GM19240 (cell line): ENCODE measurements at regions not wholly inside any gene's neighbourhood (a gene's known extent, or its start where the extent isn't known, plus 50 kb on each side); places are given as distances from the start of the nearest gene placed in this dataset.
"Not testable (repeated sequence)": the region's sequence is repeated elsewhere in the genome, so short reads cannot be mapped to it uniquely, and the experiment has no call there.

Experiments used
- DNase-seq: peaks from one replicate; pipeline ENCODE4 v3.0.0; 2011; ENCODE audit warnings: low spot score; ENCODE audit not compliant: insufficient read length

DNA sequence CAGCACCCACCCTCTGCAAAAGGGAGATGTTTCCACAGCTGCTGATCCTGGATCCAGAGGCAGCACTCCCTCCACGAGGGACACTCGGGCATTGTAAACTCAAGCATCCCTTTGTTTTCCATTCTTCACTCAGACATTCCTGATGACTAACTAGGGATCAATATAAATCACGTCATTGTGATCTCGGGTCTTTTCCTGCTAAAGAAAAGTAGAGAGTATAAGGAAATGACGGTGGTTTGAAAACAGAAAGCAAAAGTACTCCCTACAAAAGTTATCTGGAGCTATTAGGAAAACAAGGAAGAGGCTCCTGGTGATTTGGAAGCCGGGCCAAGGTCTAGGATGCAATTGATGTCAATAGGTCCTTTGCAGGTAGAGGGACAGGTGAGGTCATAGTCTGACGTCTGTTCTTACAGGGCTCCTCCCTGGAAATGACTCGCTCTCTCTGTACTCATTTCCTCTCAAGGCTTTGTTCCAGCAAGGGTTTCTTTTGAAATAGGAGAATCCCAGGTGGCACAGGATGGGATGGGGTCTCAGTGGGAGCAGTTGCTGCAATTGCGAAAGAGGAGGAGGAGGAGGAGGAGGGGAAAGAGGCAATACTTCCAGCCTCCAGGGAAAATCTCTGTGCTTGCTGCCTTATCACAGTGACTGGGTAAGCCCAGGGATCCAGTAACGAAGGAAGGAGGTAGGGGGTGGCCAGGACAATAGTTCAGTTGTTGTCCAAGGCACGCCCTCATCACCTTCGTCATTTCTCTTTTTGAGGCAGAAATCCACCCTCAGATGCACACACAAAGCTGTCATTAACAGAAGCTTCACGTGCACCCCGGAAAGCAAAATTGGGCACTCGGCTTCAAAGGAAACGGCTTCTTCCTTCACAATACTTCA lies 222.8 kb downstream of the LY86 start:
- DNase-seq = no peak

DNA sequence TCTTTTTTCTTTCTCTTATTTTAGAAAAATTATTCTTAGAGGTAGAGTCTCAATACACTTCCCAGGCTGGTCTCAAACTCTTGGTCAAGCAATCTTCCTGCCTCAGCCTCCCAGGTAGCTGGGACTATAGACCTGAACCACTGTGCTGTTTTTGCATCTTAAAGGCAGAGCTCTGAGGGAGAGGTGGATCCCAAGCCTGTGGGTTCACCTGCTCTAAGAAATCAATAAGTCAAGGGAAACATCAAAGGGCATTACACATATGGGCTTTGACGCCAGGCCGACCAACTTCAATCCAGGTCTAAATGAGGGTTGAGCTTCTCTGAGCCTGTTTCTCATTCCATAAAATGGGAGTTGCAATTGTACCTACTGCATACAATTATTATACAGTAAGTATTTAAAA lies 223.9 kb downstream of the LY86 start:
- no peak for DNase-seq

DNA sequence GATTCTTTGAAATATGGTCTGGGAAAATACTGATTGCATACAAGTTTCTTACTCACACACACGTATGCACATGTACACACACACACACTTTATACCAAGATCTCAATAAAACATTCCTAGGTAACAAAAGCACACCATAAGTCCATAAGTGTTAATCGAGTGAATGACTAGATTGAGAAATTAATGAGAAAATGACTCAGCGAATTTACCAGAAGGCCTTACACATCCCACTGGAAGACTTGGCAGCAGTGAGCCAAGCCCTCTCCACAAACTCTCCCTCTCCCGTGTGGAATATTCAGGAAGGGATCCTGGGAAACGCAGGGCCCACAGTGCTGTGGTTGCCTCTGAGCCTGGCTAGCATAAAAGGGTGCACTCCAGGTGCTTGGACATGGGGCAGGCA lies 227.2 kb downstream of the LY86 start:
- DNase-seq = no peak

DNA sequence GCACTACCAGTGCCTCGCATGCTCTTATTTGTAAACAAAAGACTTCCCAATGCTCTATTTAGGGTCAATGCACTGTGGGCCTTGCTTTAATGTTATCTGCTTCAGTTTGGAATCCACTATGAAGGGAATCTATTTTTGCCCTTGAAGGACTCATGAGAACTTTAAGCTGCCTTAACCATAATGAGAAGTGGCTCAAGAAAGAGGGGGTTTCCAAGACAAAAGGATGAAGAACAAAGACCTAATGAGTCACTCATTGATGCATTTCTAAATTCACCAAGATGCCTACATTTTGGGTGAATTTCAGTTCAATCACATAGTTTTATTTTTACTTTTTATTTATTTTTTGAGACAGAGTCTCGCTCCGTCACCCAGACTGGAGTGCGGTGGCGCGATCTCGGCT lies 228.2 kb downstream of the LY86 start:
- DNase-seq = no peak

DNA sequence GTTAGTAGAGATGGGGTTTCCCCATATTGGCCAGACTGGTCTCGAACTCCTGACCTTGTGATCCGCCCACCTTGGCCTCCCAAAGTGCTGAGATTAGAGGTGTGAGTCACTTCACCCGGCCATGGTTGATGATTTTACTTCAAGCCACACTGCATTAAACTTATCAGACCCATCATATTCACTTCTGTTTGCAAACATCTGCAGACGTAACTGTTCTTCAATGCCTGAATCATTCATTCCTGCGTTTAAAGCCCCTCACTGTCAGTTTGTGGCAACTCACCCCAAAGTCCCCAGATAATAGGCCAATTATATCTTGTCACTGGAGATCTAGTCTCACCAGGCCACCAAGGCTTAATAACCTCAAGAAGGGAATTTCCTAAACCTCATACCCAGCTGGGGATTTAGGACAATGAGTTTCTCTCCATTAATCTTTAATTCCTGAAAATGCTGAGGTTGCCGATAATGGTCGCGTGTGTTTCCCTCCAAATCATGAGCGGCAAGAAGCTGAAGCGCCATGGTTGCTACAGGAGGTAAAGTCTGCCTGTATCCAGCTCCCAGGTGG lies 229.6 kb downstream of the LY86 start:
- DNase-seq = no peak

DNA sequence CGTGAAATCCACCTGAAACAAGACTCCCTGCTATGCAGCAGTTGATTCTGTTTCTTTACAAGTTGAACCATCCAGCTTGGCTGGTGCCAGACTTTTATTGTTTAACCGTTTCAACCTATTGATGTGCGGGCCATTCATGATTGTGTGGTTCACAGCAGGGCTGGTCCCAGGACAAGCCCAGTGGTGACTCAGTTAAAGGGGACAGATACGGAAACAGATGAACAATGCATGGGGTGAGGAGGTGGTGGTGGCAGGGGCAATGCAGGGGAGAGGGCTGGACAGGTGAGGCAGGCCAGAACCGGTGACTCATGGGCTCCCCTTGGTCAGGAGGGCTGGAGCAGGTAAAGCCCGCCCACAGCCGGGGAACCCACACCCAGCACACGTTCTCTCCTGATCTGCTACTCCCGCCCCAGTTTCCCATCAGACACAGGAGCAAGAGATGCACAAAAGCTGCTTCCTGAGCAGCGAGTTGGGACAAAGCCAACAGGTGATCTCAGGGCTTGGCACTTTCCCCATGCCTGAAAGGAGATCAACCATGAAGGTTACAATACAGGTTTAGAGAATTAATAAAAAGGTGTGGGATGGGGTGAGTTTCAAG lies 232.2 kb downstream of the LY86 start:
- DNase-seq = no peak

DNA sequence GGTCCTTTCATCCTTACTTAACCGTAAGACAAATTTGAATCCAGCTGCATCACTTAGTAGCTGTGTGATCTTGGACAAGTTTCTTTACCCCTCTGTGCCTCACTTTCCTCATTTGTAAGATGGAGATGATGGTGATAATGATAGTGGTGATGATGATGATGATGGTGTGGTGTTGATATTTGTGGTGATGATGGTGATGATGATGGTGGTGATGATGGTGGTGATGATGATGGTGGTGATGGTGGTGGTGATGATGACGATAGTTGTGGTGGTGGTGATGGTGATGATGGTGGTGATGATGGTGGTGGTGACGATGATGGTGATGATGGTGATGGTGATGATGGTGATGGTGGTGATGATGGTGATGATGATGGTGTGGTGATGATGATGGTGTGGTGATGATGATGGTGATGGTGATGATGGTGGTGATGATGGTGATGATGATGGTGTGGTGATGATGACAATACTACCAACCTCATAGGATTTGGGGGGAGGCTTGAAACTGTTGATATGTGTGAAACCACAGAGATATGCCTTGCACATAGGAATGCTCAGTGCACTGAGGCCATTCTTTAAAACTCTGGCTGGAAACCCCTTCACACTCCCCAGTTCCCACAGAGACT lies 233.2 kb downstream of the LY86 start:
- DNase-seq = no peak

DNA sequence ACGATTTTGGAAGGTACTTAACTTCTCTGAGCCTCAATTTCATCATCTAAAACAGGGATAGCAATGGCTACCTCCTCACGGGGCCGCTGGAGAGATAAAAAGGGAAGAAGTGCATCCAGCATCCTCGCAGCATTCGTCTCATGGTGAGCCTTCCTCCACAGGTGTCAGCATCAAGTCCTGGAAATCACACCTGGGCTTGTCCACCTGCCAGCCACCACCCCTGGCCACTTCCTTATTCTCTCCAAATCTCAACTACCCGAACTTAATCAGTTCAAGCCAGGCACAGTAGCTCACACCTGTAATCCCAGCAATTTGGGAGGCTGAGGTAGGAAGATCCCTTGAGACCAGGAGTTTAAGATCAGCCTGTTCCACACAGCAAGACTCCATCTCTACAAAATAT lies 234.5 kb downstream of the LY86 start:
- no peak for DNase-seq

DNA sequence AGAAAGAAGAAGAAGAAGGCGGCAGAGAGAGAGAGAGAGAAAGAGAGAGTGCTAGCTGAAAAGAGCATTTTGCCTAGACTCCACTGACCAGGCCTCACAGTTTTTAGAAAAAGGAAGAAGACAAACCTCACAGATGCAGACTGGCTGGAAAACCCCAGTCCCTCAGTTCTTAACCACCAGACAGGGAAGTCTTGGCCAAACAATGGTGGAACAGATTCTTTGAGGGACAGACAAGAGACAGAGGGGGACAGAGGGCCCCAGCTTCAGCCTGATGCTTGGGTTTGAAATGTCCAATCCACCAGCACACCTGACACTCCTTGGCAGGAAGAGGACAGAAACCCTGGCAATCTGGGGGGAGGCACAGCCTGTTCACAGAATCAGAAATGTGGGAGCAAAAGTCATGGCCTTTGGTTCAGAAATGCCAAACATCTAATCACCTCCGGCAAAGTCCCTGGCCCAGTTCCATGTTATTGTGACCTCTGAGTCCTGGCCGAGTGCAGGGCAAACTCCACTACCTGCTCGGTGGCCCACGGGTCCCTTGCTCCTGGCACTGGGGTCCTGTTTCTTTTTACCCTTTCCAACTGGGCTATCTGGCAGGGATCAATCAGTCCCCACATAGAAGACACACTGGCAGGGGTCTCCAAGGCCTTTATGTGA lies 235.2 kb downstream of the LY86 start:
- no peak for DNase-seq

DNA sequence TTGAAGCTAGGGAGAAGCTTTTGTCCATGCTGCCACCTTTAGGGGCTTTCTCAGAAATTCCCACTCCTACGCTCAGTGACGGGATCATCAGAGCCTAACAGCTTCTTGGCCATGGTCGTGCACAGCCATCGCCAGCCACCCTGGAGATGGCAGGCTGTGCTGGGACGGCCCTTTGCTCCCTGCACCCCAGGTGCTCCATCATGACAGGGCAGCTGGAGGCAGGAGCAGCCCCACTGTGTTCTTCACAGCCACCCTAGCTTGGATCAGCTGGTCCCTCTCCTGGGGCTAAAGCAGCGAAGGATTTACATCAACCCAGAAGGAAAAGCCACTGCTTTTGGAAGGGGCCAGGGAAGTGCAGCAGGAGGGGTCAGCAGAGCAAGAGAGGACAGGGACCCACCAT lies 235.9 kb downstream of the LY86 start:
- no peak for DNase-seq

DNA sequence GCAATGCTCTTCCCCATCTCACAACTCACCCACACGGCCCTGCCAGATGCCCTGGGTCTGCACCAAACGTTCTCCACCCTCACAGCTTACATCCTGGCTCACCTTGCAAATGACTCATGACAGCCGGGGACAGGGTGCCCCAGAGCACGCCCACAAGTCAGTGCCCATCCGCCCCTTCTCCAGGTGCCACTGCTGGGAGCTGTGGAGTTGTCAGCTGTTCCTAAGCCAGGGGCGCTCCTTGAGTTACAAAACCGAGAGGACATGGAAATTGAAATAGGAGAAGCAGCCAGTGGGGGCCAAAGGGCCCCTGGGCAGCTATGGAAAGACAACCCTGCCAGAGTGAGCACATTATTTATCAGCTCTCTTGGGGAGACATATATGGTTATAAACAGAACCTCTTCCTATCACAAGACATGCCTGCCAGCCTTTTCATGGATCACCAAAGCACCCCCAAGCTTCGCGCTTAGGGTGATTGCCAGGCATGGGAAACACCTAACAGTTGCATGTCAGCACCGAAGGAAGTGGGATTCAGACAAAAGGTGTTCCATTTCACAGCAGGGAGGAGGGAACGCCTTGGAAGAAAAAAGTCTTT lies 236.8 kb downstream of the LY86 start:
- no peak for DNase-seq

DNA sequence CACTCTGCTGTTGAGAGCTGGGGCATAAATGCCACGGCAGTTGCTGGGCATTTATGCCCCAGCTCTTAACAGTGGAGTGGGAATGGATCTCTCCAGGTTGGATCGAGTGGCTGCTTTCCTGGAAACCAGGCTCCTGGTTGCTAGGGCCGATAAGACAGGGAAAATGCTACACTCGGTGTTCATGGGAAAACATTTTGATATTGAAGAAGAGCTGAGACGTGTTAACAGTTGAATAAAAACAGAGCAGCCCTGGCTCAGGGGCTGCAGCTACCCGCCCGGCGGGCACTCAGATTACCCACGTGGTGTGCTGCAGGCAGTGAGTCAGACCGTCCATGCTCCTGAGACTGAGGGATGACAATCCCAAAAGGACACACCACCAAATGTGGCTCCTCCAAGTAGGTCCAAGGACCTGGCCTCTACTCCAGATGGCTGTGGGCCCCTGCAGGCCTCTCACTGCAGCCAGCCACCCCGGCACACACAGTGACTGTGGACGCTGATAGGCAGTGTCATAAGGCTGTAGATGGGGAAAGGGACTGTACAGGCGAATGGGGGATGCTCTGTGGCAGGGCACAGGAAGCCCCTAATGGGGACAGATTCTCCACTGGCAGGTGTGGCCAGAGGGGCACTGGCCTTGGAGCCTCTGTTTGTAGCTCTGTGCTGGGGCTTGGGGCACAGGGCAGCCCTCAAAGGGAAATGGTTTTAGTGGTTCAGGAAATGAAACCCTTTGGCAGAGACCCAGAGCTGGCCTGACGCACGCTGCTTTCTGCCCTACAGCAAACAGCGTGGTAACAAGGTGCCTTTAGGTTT lies 237.8 kb downstream of the LY86 start:
- DNase-seq = no peak

DNA sequence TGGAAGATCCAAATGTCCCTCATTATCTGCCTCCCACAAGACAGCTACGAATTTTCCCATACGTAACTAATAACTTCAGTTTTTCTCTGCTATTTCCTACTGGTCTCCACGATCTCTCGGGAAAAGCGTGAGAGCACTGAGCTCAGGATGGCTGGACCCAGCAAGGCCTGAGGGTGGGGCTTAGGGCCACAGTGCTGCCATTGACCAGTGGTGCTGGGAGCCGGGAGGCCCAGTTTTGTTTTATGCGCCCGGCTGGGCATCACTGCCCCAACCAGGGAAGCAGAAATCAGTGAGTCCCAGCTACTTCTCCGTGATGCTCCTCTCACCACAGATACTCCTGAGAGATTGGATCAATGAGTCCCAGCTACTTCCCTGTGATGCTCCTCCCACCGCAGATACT lies 238.4 kb downstream of the LY86 start:
- no peak for DNase-seq

DNA sequence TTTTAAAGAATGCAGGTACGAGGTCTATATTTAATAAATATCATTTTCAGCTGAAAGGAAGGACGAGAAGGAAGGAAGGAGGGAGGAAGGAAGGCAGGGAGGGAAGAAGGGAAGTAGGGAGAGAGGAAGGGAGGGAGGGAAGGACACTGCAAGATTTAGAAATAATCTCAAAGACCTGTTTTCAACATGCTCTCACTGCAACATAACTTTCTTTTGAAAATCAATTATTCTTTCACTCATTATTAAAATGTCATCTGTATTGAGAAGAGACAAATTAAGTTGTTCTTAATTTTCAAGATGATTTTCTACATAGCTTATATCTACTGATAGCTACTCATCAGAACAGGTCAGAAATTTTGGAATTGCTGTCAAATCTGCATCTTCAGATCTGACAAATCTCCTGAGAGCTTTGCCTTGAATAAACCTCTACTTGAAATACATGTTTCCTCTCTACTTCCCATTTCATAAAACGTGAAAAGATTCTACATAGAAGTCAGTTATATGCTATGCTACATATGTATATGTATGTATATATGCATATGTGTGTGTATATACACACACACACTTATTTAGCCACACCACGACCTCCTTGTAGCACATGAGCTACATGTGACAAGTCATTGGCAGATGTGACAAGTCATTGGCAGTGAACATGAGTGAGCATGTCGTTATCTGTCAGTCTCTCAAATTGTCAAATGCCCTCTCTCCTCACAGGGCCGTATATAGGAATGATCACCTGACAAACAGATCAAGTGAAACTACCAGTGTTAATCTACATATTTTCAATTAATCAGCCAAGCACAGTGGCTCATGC lies 241.6 kb downstream of the LY86 start:
- DNase-seq = no peak

DNA sequence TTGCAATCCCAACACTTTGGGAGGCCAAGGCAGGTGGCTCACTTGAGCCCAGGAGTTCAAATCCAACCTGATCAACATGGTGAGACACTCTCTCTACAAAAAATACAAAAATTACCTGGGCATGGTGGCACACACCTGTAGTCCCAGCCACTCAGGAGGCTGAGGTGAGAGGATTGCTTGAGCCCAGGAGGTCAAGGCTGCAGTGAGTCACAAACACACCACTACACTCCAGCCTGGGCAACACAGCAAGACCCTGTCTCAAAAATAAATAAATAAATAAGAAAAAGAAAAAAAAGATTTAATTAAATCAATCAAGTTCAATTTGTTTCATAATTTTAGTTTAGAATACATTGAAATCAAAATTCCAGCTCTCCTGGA lies 242.2 kb downstream of the LY86 start:
- DNase-seq = not testable (repeated sequence)

DNA sequence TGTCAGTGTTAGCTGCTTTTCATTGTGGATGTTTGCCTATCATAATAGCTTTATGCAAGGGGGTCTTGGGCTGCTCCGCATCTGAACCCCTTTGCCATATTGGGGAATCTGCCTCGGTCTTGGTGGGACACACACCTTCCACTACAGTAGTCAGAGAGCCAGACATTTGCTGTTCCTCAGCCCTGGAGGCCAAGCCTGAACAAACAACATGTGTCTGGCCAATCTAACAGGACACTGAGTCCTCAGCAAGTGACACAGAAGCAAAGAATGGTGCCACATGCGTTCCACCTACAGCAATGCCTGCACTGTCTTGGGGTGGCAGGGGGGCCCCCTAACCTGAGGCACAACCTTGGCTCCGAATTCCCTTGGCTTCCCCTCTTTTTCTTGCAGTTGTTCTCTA lies 243.9 kb downstream of the LY86 start:
- DNase-seq = no peak

DNA sequence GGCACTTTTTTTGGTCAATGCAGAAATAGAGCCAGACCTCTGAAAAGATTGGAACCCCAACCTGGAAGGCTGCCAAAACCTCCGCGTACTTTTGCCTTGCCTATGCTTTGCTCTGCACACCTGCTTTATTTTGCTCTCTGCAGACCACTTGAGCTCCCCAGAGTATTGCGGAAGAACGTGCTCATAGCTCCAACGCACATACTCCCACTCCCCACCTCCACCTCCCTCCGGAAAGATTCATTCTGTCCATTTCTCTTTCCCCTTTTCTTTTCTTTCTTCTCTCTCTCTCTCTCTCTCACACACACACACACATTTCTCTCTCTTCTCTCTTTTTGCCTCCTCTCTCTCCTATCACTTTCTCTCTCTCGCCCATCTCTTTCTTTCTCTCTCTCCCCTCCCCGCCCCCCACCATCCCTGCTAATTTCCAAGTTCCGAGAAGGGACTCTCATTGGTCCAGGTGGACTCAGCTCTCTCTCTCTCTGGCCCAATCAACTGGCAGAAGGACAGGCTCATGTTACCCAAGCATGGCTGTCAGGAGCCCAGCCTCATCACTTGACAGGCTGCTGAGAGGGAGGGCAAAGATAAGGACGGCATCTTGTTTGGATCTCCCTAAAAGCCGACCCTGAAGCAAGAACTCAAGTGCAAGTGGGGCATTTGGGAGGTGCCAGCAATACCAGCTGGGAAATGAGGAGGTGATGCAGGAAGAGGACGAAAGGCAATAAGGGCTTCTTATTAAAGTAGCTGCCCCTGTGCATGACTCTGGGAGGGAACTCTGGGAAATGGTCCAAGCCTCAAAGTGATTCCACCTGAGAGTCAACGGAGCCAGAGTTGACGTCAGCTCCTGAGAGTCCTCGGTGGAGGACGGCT lies 246.1 kb downstream of the LY86 start:
- DNase-seq = no peak

DNA sequence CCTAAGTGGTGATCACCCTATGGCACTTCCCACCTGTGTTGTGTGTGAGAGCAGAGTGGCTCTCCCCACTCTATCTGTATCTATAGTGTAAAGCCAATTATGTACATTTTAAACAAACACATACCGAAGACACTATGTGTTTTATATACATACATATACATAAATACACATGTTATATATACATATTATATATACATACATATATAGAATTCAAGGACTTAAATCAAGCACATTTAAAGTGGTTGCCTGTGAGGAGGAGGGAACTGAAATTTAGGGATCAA lies 246.6 kb downstream of the LY86 start:
- no peak for DNase-seq
